ENCODE measurements at regions not wholly inside any gene's neighbourhood (a gene's known extent, or its start where the extent isn't known, plus 50 kb on each side); places are given as distances from the start of the nearest gene placed in this dataset.

DNA sequence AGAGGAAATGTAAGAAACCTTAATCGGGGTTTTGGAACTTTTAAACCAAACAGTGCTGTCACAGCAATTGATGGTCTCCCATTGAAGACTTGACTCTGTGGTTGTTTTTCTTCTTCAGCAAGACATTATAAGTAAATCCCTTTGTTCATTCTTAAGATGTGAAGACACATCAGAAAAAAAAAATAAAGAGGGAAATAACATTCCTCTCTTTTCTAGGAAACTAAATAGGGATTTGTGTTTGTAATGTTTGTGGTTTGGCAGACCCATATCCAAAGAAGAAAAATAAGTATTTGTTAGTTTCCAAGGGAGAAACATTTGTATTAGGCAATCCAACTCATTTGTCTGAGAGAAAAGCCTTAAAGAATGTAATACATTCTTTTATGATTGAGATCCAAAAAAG, 359.9 kb downstream of the DSC3 start (continued):
- TF ChIP-seq POU5F1 (IDR thresholded peaks at IDR 0.05; ENCODE audit: low read depth, low read length) (no peak), E2F6 (IDR thresholded peaks at IDR 0.05) (no peak), CHD2 (IDR thresholded peaks at IDR 0.05; ENCODE audit: low read length) (no peak), YY1 (IDR thresholded peaks at IDR 0.05; ENCODE audit: low read depth, low read length) (no peak)
